Upper lobe of left lung (tissue), 4 donors: ENCODE measurements at regions not wholly inside any gene's neighbourhood (a gene's known extent, or its start where the extent isn't known, plus 50 kb on each side); places are given as distances from the start of the nearest gene placed in this dataset.

Source experiments
- CTCF ChIP-seq, 6 experiments: fragments of 450-650 bp in 4 of 6; fragments of 200-600 bp in 2 of 6; sonication (generic) in 2 of 6; IDR thresholded peaks; one replicate each; pipeline ENCODE4 v1.5.1; 2016 to 2019; ENCODE audit warnings: antibody characterized with exemption in 6 of 6
- EP300 ChIP-seq, 4 donors: sonication (generic); formaldehyde crosslinking; IDR thresholded peaks; one replicate each; pipeline ENCODE4 v1.5.1; 2017; ENCODE audit warnings: antibody characterized with exemption in 4 of 4, control low read depth in 2 of 4
- POLR2A ChIP-seq, 4 donors: fragments of 450-650 bp; IDR thresholded peaks; one replicate each; pipeline ENCODE4 v1.5.1; 2016 to 2017; ENCODE audit warnings: antibody characterized with exemption in 4 of 4, mild to moderate bottlenecking in 2 of 4
- POLR2AphosphoS5 ChIP-seq, 2 donors: sonication (generic); formaldehyde crosslinking; IDR thresholded peaks; one replicate each; pipeline ENCODE4 v1.5.1; 2017; ENCODE audit warnings: antibody characterized with exemption in 2 of 2

- TF ChIP-seq CTCF (IDR thresholded peaks at IDR 0.05), result no peak
- TF ChIP-seq POLR2A (IDR thresholded peaks at IDR 0.05), result no peak
- TF ChIP-seq EP300 (IDR thresholded peaks at IDR 0.05), result no peak
- no peak for TF ChIP-seq POLR2AphosphoS5 (IDR thresholded peaks at IDR 0.05)
These were observed 97.0 kb upstream of the KCNG1 start for GRCh38 chr20:51119914-51120313.
